ENCODE measurements at regions not wholly inside any gene's neighbourhood (a gene's known extent, or its start where the extent isn't known, plus 50 kb on each side); places are given as distances from the start of the nearest gene placed in this dataset.
"Not testable (repeated sequence)": the region's sequence is repeated elsewhere in the genome, so short reads cannot be mapped to it uniquely, and the experiment has no call there.

- FAIRE-seq; DNase-seq (ENCODE audit: insufficient read length, low spot score): not testable (repeated sequence)
Measured at GRCh38 chr9:17888964-17889363, 310.1 kb downstream of the SH3GL2 start.

GRCh38 chr9:17894501-17895160 lies 315.8 kb downstream of the SH3GL2 start:
- no peak for FAIRE-seq
- no peak for DNase-seq (ENCODE audit: insufficient read length, low spot score)

GRCh38 chr9:17900606-17901005 lies 321.7 kb downstream of the SH3GL2 start:
- FAIRE-seq = no peak
- DNase-seq (ENCODE audit: insufficient read length, low spot score) = no peak

- DNase-seq (ENCODE audit: insufficient read length, low spot score) (no peak), FAIRE-seq (no peak)
Measured at GRCh38 chr9:17905366-17905765, 326.5 kb downstream of the SH3GL2 start.

GRCh38 chr9:17905781-17906175 lies 326.9 kb downstream of the SH3GL2 start:
- DNase-seq (ENCODE audit: insufficient read length, low spot score) (no peak), FAIRE-seq (no peak)

- FAIRE-seq (no peak), DNase-seq (ENCODE audit: insufficient read length, low spot score) (no peak)
Measured at GRCh38 chr9:17906176-17906840, 327.4 kb downstream of the SH3GL2 start.

GRCh38 chr9:17906841-17907778 lies 328.2 kb downstream of the SH3GL2 start:
- FAIRE-seq = no peak
- no peak for DNase-seq (ENCODE audit: insufficient read length, low spot score)

GRCh38 chr9:17907779-17908508 lies 329.1 kb downstream of the SH3GL2 start:
- FAIRE-seq (no peak), DNase-seq (ENCODE audit: insufficient read length, low spot score) (no peak)

- no peak for FAIRE-seq
- no peak for DNase-seq (ENCODE audit: insufficient read length, low spot score)
Measured at GRCh38 chr9:17926246-17926645, 347.4 kb downstream of the SH3GL2 start.

GRCh38 chr9:17927616-17928015 lies 348.8 kb downstream of the SH3GL2 start:
- no peak for FAIRE-seq
- DNase-seq (ENCODE audit: insufficient read length, low spot score) = no peak

- no peak for DNase-seq (ENCODE audit: insufficient read length, low spot score)
- FAIRE-seq = no peak
Measured at GRCh38 chr9:17928228-17928627, 349.4 kb downstream of the SH3GL2 start.

- FAIRE-seq (no peak), DNase-seq (ENCODE audit: insufficient read length, low spot score) (no peak)
Measured at GRCh38 chr9:17928768-17929167, 349.9 kb downstream of the SH3GL2 start.

- DNase-seq (ENCODE audit: insufficient read length, low spot score) (no peak), FAIRE-seq (no peak)
Measured at GRCh38 chr9:17929506-17929905, 350.6 kb downstream of the SH3GL2 start.

GRCh38 chr9:17930071-17930470 lies 351.2 kb downstream of the SH3GL2 start:
- DNase-seq (ENCODE audit: insufficient read length, low spot score) (no peak), FAIRE-seq (no peak)

- DNase-seq (ENCODE audit: insufficient read length, low spot score) = no peak
- no peak for FAIRE-seq
Measured at GRCh38 chr9:17936365-17936764, 357.5 kb downstream of the SH3GL2 start.

- FAIRE-seq (no peak), DNase-seq (ENCODE audit: insufficient read length, low spot score) (no peak)
Measured at GRCh38 chr9:17938035-17938655, 359.3 kb downstream of the SH3GL2 start.

GRCh38 chr9:17942498-17942897 lies 363.6 kb downstream of the SH3GL2 start:
- FAIRE-seq (no peak), DNase-seq (ENCODE audit: insufficient read length, low spot score) (no peak)

- FAIRE-seq (no peak), DNase-seq (ENCODE audit: insufficient read length, low spot score) (no peak)
Measured at GRCh38 chr9:17955409-17955808, 376.5 kb downstream of the SH3GL2 start.

GRCh38 chr9:17958363-17958762 lies 379.5 kb downstream of the SH3GL2 start:
- no peak for FAIRE-seq
- DNase-seq (ENCODE audit: insufficient read length, low spot score) = no peak

GRCh38 chr9:17962747-17963146 lies 383.9 kb downstream of the SH3GL2 start:
- no peak for DNase-seq (ENCODE audit: insufficient read length, low spot score)
- FAIRE-seq = no peak

All from HTR-8/SVneo (cell line).